ENCODE measurements at regions not wholly inside any gene's neighbourhood (a gene's known extent, or its start where the extent isn't known, plus 50 kb on each side); places are given as distances from the start of the nearest gene placed in this dataset.

DNA sequence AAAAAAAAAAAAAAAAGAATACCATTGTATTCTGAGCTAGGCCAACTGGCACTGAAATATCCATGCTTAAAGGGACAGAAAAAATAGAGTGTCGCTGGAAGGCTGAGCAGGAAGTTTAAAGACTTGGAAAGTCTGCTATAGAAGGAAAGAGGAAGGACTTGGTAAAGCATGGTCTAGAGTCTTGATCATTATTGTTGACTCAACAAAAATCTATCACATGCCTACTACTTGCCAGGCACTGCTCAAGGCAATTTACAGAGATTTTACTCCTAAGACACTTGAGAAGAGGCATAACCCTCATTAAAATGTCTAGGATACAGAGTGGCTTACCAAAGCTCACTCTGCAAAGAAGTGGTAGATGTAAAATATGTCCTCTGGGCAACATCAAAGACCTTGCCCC, 324.0 kb upstream of the DAB1 start:
- no peak overlapping the region for H3K4me3 ChIP-seq
- H3K27ac ChIP-seq = no peak overlapping the region
- H3K27me3 ChIP-seq (ENCODE audit: low read depth) = no peaks in the 10 kb centered on the region
- H3K36me3 ChIP-seq = no peaks in the 10 kb centered on the region
- no peaks in the 10 kb centered on the region for H3K4me1 ChIP-seq
- intact Hi-C loops (cut with DNase I) = no loop called here
- no peak for DNase-seq
- no peaks in the 10 kb centered on the region for H3K9me3 ChIP-seq
- ATAC-seq = no peak
- TF ChIP-seq, protein P1, sequence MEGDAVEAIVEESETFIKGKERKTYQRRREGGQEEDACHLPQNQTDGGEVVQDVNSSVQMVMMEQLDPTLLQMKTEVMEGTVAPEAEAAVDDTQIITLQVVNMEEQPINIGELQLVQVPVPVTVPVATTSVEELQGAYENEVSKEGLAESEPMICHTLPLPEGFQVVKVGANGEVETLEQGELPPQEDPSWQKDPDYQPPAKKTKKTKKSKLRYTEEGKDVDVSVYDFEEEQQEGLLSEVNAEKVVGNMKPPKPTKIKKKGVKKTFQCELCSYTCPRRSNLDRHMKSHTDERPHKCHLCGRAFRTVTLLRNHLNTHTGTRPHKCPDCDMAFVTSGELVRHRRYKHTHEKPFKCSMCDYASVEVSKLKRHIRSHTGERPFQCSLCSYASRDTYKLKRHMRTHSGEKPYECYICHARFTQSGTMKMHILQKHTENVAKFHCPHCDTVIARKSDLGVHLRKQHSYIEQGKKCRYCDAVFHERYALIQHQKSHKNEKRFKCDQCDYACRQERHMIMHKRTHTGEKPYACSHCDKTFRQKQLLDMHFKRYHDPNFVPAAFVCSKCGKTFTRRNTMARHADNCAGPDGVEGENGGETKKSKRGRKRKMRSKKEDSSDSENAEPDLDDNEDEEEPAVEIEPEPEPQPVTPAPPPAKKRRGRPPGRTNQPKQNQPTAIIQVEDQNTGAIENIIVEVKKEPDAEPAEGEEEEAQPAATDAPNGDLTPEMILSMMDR (IDR thresholded peaks at IDR 0.05) = no peak

GRCh38 chr1:57741521-57741920, 317.7 kb upstream of the DAB1 start:
- no peaks in the 10 kb centered on the region for H3K27me3 ChIP-seq (ENCODE audit: low read depth)
- H3K27ac ChIP-seq = no peak overlapping the region
- DNase-seq (no peak), ATAC-seq (no peak)
- no peak overlapping the region for H3K4me3 ChIP-seq
- no peaks in the 10 kb centered on the region for H3K4me1 ChIP-seq
- intact Hi-C loops (cut with DNase I) = no loop called here
- TF ChIP-seq, protein P1 (IDR thresholded peaks at IDR 0.05) = no peak
- no peaks in the 10 kb centered on the region for H3K36me3 ChIP-seq
- no peaks in the 10 kb centered on the region for H3K9me3 ChIP-seq

DNA sequence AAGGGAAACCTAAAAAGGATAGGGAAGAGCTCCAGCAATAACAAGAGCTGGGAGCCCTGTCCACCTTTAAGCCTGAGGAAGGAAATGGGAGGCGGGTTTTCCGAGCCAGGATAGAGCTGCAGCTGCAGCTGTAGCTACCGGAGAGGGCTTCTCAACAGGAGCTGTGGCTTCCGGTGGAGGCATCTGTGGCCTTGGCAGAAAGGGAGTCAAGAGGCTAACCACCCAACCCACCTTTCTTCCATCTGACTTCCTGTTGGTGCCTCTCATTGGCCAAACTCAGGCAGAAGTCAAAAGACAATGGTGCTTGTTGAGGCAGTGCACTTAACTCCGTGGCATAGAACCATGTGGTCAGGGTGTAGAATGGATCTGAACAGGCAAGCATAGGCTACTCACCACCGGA, 313.1 kb upstream of the DAB1 start:
- Histone ChIP-seq H3K9me3 (no peaks in the 10 kb centered on the region), H3K4me3 (no peak overlapping the region), H3K36me3 (no peaks in the 10 kb centered on the region), H3K4me1 (no peaks in the 10 kb centered on the region), H3K27ac (no peak overlapping the region), H3K27me3 (ENCODE audit: low read depth) (no peaks in the 10 kb centered on the region)
- intact Hi-C loops (cut with DNase I) = no loop called here
- TF ChIP-seq, protein P1 (IDR thresholded peaks at IDR 0.05) = no peak
- DNase-seq (no peak), ATAC-seq (no peak)

- no peaks in the 10 kb centered on the region for H3K4me1 ChIP-seq
- TF ChIP-seq, protein P1 (IDR thresholded peaks at IDR 0.05) = no peak
- DNase-seq (no peak), ATAC-seq (no peak)
- no peaks in the 10 kb centered on the region for H3K9me3 ChIP-seq
- no peak overlapping the region for H3K4me3 ChIP-seq
- H3K27ac ChIP-seq = no peak overlapping the region
- no peaks in the 10 kb centered on the region for H3K27me3 ChIP-seq (ENCODE audit: low read depth)
- H3K36me3 ChIP-seq = no peaks in the 10 kb centered on the region
- intact Hi-C loops (cut with DNase I) = no loop called here
Observed at GRCh38 chr1:57729181-57729580, 305.3 kb upstream of the DAB1 start.

GRCh38 chr1:57727121-57727520, 303.3 kb upstream of the DAB1 start:
- no peak for ATAC-seq
- Histone ChIP-seq H3K27ac (no peak overlapping the region), H3K36me3 (no peaks in the 10 kb centered on the region), H3K4me3 (no peak overlapping the region), H3K9me3 (no peaks in the 10 kb centered on the region), H3K27me3 (ENCODE audit: low read depth) (no peaks in the 10 kb centered on the region), H3K4me1 (no peaks in the 10 kb centered on the region)
- TF ChIP-seq, protein P1 (IDR thresholded peaks at IDR 0.05) = no peak
- intact Hi-C loops (cut with DNase I) = no loop called here
- DNase-seq = no peak

DNA sequence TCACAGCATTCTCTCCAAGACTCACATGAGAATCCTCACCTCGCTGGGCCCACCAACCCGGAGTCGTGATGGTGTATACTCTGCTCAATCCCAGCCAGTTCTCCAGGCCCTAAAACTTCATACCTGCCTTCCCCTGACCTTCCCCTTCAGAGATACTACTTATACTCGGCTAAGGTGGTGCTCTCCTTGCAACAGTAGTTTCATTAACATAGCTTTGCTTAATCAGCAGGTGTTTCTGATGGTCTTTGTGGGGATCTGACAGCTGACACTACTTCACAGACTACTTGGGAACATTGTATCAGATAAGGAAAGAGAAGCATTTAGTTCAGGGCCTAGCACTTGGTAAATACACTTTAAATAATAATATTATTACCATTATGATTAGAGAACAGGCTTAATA, 301.5 kb upstream of the DAB1 start:
- Histone ChIP-seq H3K36me3 (no peaks in the 10 kb centered on the region), H3K27me3 (ENCODE audit: low read depth) (no peaks in the 10 kb centered on the region), H3K9me3 (no peaks in the 10 kb centered on the region), H3K27ac (no peak overlapping the region), H3K4me1 (no peaks in the 10 kb centered on the region), H3K4me3 (no peak overlapping the region)
- intact Hi-C loops (cut with DNase I) = no loop called here
- no peak for ATAC-seq
- no peak for DNase-seq
- TF ChIP-seq, protein P1 (IDR thresholded peaks at IDR 0.05) = no peak
